Tibial nerve (tissue), 4 donors: ENCODE measurements at regions not wholly inside any gene's neighbourhood (a gene's known extent, or its start where the extent isn't known, plus 50 kb on each side); places are given as distances from the start of the nearest gene placed in this dataset.

ENCODE experiments used
- CTCF ChIP-seq, 5 experiments: fragments of 200-600 bp in 3 of 5; fragments of 450-650 bp in 2 of 5; sonication (generic) in 3 of 5; IDR thresholded peaks; one replicate each; pipeline ENCODE4 v1.5.1; 2016 to 2019; ENCODE audit warnings: antibody characterized with exemption in 5 of 5, mild to moderate bottlenecking in 3 of 5, moderate library complexity in 2 of 5
- EP300 ChIP-seq, 2 donors: sonication (generic); formaldehyde crosslinking; IDR thresholded peaks; one replicate each; pipeline ENCODE4 v1.6.1; 2017; ENCODE audit warnings: antibody characterized with exemption in 2 of 2, mild to moderate bottlenecking in 1 of 2
- POLR2A ChIP-seq, 2 donors: fragments of 450-650 bp; IDR thresholded peaks; one replicate each; pipeline ENCODE4 v1.6.1; 2017; ENCODE audit warnings: antibody characterized with exemption in 2 of 2, mild to moderate bottlenecking in 2 of 2, moderate library complexity in 2 of 2

- TF ChIP-seq CTCF (IDR thresholded peaks at IDR 0.05) (no peak), EP300 (IDR thresholded peaks at IDR 0.05) (no peak), POLR2A (IDR thresholded peaks at IDR 0.05) (no peak)
Measured at GRCh38 chr21:27885296-27885711, 918.4 kb upstream of the ADAMTS5 start.
